Thyroid gland (tissue), 4 donors: ENCODE measurements at regions not wholly inside any gene's neighbourhood (a gene's known extent, or its start where the extent isn't known, plus 50 kb on each side); places are given as distances from the start of the nearest gene placed in this dataset.

ENCODE experiments used
- DNase-seq, 2 donors: peaks; one replicate each; pipeline ENCODE4 v3.0.0-alpha.2; 2019
- H3K27ac ChIP-seq, 3 donors: fragments of 200-600 bp; sonication (generic); 1 replicate in 2 of 3; 2 replicates in 1 of 3; pipeline ENCODE4 v1.5.1; 2016 to 2019; ENCODE audit warnings: mild to moderate bottlenecking in 1 of 3, moderate library complexity in 1 of 3
- H3K27me3 ChIP-seq: fragments of 200-600 bp; sonication (generic); one replicate; pipeline ENCODE4 v1.5.1; 2019
- H3K36me3 ChIP-seq, 2 donors: fragments of 200-600 bp; sonication (generic); one replicate each; pipeline ENCODE4 v1.5.1; 2016 to 2019
- H3K4me1 ChIP-seq, 2 donors: fragments of 200-600 bp; sonication (generic); one replicate each; pipeline ENCODE4 v1.5.1; 2017 to 2019
- H3K4me3 ChIP-seq, 3 donors: fragments of 200-600 bp; sonication (generic); replicated peaks in 1 of 3; 1 replicate in 2 of 3; 2 replicates in 1 of 3; pipeline ENCODE4 v1.5.1; 2016; ENCODE audit warnings: mild to moderate bottlenecking in 1 of 3
- H3K9me3 ChIP-seq: fragments of 200-600 bp; sonication (generic); one replicate; pipeline ENCODE4 v1.5.1; 2017
- POLR2A ChIP-seq, 2 donors: fragments of 450-650 bp; IDR thresholded peaks; one replicate each; pipeline ENCODE4 v1.6.1; 2017; ENCODE audit warnings: antibody characterized with exemption in 2 of 2, mild to moderate bottlenecking in 2 of 2, moderate library complexity in 1 of 2
- WGBS, 2 donors: methylation state at CpG; one replicate each; pipeline ENCODE4 v1.1.5; 2017; 5-methylcytosine and 5-hydroxymethylcytosine counted together
- intact Hi-C: fragments of 100-400 bp; cut with DNase I; formaldehyde crosslinking; loops from one replicate; pipeline ENCODE4 v1.15.1; 2023
- TF ChIP-seq, protein P1 (sequence below), 6 experiments: fragments of 200-600 bp in 3 of 6; fragments of 450-650 bp in 3 of 6; sonication (generic) in 3 of 6; IDR thresholded peaks; one replicate each; pipeline ENCODE4 v1.5.1; 2016 to 2019; ENCODE audit warnings: antibody characterized with exemption in 6 of 6, mild to moderate bottlenecking in 2 of 6, inconsistent platforms in 1 of 6, moderate library complexity in 1 of 6

- intact Hi-C loops, result no loop called here
- no peaks in the 10 kb centered on the region for H3K27me3 ChIP-seq
- no peak overlapping the region for H3K27ac ChIP-seq
- 90 to 93% methylated on average over 4 of the region's 4 CpGs for WGBS, 2 donors
- TF ChIP-seq, protein P1, sequence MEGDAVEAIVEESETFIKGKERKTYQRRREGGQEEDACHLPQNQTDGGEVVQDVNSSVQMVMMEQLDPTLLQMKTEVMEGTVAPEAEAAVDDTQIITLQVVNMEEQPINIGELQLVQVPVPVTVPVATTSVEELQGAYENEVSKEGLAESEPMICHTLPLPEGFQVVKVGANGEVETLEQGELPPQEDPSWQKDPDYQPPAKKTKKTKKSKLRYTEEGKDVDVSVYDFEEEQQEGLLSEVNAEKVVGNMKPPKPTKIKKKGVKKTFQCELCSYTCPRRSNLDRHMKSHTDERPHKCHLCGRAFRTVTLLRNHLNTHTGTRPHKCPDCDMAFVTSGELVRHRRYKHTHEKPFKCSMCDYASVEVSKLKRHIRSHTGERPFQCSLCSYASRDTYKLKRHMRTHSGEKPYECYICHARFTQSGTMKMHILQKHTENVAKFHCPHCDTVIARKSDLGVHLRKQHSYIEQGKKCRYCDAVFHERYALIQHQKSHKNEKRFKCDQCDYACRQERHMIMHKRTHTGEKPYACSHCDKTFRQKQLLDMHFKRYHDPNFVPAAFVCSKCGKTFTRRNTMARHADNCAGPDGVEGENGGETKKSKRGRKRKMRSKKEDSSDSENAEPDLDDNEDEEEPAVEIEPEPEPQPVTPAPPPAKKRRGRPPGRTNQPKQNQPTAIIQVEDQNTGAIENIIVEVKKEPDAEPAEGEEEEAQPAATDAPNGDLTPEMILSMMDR (IDR thresholded peaks at IDR 0.05), result no peak
- no peak for TF ChIP-seq POLR2A (IDR thresholded peaks at IDR 0.05)
- H3K36me3 ChIP-seq, result no peaks in the 10 kb centered on the region
- DNase-seq, result no peak
- H3K4me1 ChIP-seq, result peaks cover 0 to under 1% of the 10 kb centered on the region in 2 donors
- H3K4me3 ChIP-seq, result no peak overlapping the region
- H3K9me3 ChIP-seq, result no peaks in the 10 kb centered on the region
Measured at GRCh38 chr12:3375326-3375725, 115.7 kb upstream of the PRMT8 start.

DNA sequence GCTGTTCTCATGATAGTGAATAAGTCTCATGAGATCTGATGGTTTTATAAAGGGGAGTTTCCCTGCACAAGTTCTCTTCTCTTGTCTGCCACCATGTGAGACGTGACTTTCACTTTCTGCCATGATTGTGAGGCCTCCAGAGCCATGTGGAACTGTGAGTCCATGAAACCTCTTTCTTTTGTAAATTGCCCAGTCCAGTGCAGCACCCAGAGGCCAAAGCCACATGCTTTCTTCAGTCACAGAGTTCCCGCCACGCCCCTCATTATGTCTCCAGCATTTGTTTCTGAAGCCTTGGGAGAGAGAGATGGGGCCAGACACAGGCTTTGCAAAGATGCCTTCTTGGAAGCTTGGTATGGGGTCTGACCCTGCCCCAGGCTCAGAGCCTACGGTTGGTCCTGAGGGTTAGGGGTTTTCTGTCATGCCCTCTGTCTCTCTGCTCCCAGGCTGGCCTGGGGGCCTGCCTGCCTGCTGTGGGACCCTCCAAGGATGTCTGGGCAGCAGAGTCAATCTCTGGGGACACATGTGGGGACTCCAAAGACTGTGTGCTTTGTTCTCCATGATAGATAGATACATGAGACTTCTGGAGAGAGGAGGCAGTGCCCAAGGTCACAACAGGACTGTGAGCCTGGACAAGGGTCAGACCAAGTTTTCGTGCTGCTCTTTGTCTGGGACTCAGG lies 114.1 kb upstream of the PRMT8 start:
- 70 to 100% methylated on average over 4 to 5 of the region's 5 CpGs for WGBS, 2 donors
- no peaks in the 10 kb centered on the region for H3K27me3 ChIP-seq
- peaks cover 0 to 12% of the 10 kb centered on the region in 2 donors for H3K4me1 ChIP-seq
- no peak for DNase-seq
- no peaks in the 10 kb centered on the region for H3K9me3 ChIP-seq
- no peak overlapping the region for H3K4me3 ChIP-seq
- TF ChIP-seq, protein P1 (IDR thresholded peaks at IDR 0.05), result no peak
- no peak for TF ChIP-seq POLR2A (IDR thresholded peaks at IDR 0.05)
- no peak overlapping the region for H3K27ac ChIP-seq
- no peaks in the 10 kb centered on the region for H3K36me3 ChIP-seq
- intact Hi-C loops, result no loop called here

GRCh38 chr12:3378655-3379054 lies 112.3 kb upstream of the PRMT8 start:
- Histone ChIP-seq H3K27ac (no peak overlapping the region), H3K4me1 (peaks cover 0 to 12% of the 10 kb centered on the region in 2 donors), H3K27me3 (no peaks in the 10 kb centered on the region), H3K9me3 (no peaks in the 10 kb centered on the region), H3K4me3 (no peak overlapping the region), H3K36me3 (no peaks in the 10 kb centered on the region)
- 84 to 86% methylated on average over 4 of the region's 4 CpGs for WGBS, 2 donors
- TF ChIP-seq, protein P1 (IDR thresholded peaks at IDR 0.05), result no peak
- TF ChIP-seq POLR2A (IDR thresholded peaks at IDR 0.05), result no peak
- intact Hi-C loops, result no loop called here
- DNase-seq, result no peak

DNA sequence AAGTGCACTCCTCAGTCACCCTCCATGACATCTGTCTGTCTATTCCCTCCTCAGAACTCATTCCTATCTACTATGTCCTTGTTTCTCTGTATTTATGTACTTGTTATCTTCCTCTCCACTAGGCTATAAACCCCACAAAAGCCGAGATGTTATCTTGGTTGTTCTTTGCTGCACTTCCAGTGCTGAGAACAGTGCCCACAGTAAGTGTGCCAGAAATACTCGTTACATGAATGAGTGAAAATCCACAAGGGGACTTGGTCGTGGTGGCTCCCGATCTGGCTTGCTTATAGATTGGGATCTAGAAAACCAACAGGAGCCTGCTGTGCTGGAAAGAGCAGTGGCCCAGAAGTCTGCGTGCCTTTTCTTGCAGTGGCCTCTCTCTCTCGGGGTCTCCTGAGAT lies 111.9 kb upstream of the PRMT8 start:
- Histone ChIP-seq H3K36me3 (no peaks in the 10 kb centered on the region), H3K4me1 (peaks cover 0 to 12% of the 10 kb centered on the region in 2 donors), H3K9me3 (no peaks in the 10 kb centered on the region), H3K4me3 (no peak overlapping the region), H3K27me3 (no peaks in the 10 kb centered on the region), H3K27ac (no peak overlapping the region)
- DNase-seq, result no peak
- intact Hi-C loops, result no loop called here
- TF ChIP-seq, protein P1 (IDR thresholded peaks at IDR 0.05), result no peak
- TF ChIP-seq POLR2A (IDR thresholded peaks at IDR 0.05), result no peak
- WGBS, 2 donors, result 74 to 76% methylated on average over 6 of the region's 6 CpGs

DNA sequence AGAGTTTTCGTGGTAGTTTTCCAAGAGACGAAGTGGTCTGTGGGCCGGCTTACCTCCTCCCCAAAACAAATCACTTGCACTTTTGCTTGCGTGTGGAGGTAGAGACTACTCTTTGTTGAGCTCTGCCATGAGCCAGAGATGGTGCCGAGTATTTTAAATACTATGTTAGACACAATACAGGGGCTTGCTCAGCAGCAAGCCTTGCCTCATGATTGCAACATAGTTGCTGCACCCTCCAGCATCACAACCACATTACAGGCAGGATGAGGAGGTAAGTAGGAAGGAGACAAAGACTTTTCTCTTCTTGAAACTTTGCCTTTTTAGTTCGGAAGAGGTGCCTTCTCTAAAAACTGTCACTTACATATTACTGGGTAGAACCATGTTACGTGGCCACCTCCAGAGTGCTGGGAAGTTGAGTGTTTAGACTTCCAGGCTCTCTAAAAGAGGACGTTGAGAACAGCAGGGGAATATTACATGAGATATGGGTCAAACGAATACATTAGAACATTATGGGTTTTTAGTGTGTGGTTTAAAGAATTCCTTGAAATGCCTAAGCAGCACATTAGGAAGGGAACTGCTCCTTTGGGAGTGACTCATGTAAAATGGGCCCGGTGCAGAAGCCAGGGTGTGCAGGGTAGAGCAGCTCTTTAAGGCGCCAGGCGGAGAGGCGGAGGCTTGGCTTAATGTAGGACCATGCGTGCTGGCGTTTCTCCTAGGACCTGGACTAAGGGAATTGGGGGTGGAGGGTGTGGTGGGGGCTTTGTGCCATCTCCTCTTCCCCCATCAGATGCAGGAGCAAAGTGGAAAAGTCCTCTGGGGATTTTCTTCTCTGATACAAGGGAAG lies 110.6 kb upstream of the PRMT8 start:
- TF ChIP-seq, protein P1 (IDR thresholded peaks at IDR 0.05), result no peak
- no peak overlapping the region for H3K27ac ChIP-seq
- no peaks in the 10 kb centered on the region for H3K27me3 ChIP-seq
- 74 to 79% methylated on average over 15 of the region's 15 CpGs for WGBS, 2 donors
- H3K36me3 ChIP-seq, result no peaks in the 10 kb centered on the region
- no peak for DNase-seq
- no peak overlapping the region for H3K4me3 ChIP-seq
- no peaks in the 10 kb centered on the region for H3K9me3 ChIP-seq
- H3K4me1 ChIP-seq, result peaks cover 0 to 12% of the 10 kb centered on the region in 2 donors
- intact Hi-C loops, result no loop called here
